IPS DF 6.9 (cell line): ENCODE measurements at regions not wholly inside any gene's neighbourhood (a gene's known extent, or its start where the extent isn't known, plus 50 kb on each side); places are given as distances from the start of the nearest gene placed in this dataset.
"Not testable (repeated sequence)": the region's sequence is repeated elsewhere in the genome, so short reads cannot be mapped to it uniquely, and the experiment has no call there.

Experiments used
- DNase-seq: peaks from one replicate; pipeline ENCODE4 v3.0.0-alpha.2; 2013; ENCODE audit warnings: low read depth, low spot score
- H3K27ac ChIP-seq: one replicate; pipeline ENCODE4 v1.5.1; 2013; ENCODE audit warnings: low read length, control low read depth
- H3K27me3 ChIP-seq: 2 replicates; pipeline ENCODE4 v1.6.1; 2013; ENCODE audit warnings: mild to moderate bottlenecking, low read length; ENCODE audit not compliant: control insufficient read depth, insufficient read depth
- H3K36me3 ChIP-seq: 2 replicates; pipeline ENCODE4 v1.6.1; 2013; ENCODE audit warnings: low read length; ENCODE audit not compliant: control insufficient read depth, insufficient read depth
- H3K4me1 ChIP-seq: 2 replicates; pipeline ENCODE4 v1.6.1; 2013; ENCODE audit warnings: low read length; ENCODE audit not compliant: control insufficient read depth, insufficient read depth
- H3K4me3 ChIP-seq: 2 replicates; pipeline ENCODE4 v1.5.1; 2013; ENCODE audit warnings: mild to moderate bottlenecking, low read length
- H3K9me3 ChIP-seq: 2 replicates; pipeline ENCODE4 v1.6.1; 2013; ENCODE audit warnings: low read length, inconsistent platforms; ENCODE audit not compliant: control insufficient read depth, insufficient read depth
- WGBS: extraction: QIAGEN DNeasy Blood & Tissue Kit; methylation state at CpG from one replicate; pipeline ENCODE4 v1.1.7; 2013; ENCODE audit warnings: mixed read lengths, missing lambda C conversion rate; ENCODE audit not compliant: insufficient read length, insufficient coverage; 5-methylcytosine and 5-hydroxymethylcytosine counted together

DNA sequence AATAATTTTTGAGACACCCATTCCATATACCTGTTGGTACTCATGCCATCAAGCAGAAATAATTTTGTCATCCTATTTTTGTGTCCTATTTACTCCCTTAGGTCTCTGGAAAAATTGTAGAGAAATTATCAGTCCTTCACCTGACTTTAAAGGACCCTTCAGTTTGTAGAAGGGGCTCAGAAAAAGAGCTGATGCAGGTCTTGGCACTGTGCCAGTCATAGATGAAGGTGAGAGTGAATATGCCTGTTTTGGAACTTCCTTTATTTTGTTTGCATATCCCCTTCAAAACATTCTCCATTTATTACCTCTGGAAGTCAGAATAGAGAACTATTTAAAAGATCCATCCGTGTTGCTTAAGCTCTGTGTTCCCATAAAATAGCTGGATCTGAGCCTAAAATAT is 321.0 kb upstream of the TPK1 start:
- DNase-seq: no peak
- WGBS: no CpG with 5 or more reads among the region's 1 CpG
- Histone ChIP-seq H3K4me1 (no peaks in the 10 kb centered on the region), H3K36me3 (no peaks in the 10 kb centered on the region), H3K4me3 (no peak overlapping the region), H3K9me3 (no peaks in the 10 kb centered on the region), H3K27ac (no peak overlapping the region), H3K27me3 (no peaks in the 10 kb centered on the region)

DNA sequence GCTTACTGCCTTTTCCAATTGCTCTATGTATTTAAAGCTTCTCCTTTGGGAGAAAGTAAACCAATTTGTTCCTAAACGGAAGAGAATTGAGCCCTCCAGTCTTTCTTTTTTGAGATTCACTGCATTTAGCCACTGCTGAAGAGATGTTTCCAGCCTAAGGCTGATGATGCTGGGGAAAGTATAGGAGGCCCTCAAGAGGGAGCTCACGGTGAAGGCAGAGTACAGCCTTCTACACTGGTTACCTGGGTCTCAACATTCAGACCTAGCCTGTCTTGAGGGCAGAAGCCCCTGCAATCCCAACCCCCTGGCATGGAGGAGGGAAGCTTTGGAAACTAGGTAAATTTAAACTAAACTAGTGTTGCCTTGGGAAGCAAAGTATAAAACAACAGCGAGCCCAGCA is 316.7 kb upstream of the TPK1 start:
- H3K4me1 ChIP-seq: no peaks in the 10 kb centered on the region
- H3K27ac ChIP-seq: no peak overlapping the region
- H3K27me3 ChIP-seq: no peaks in the 10 kb centered on the region
- H3K9me3 ChIP-seq: no peaks in the 10 kb centered on the region
- no CpG with 5 or more reads among the region's 3 CpGs for WGBS
- DNase-seq: no peak
- H3K4me3 ChIP-seq: no peak overlapping the region
- H3K36me3 ChIP-seq: no peaks in the 10 kb centered on the region

DNA sequence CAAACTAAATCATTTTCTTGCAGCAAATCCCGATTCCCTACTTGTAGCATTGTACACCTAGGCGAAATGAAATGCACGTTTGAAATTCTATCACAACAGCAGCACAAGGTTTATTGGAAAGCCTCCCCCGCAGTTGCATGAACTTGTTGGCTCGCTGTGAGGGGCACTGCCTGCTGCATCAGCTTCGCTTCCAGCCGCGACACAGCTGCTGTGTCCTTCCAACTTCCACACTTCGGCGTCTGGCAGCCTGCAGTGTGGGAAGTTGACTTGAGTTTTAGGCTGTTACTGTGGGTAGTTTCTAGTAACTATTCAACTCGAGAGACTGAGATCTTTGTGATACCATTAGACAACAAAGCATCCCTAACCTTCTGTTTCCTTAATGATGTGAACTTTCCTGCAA is 315.8 kb upstream of the TPK1 start:
- whole genome bisulfite sequencing: no CpG with 5 or more reads among the region's 11 CpGs
- no peaks in the 10 kb centered on the region for H3K9me3 ChIP-seq
- H3K4me1 ChIP-seq: no peaks in the 10 kb centered on the region
- H3K27ac ChIP-seq: no peak overlapping the region
- DNase-seq: no peak
- H3K36me3 ChIP-seq: no peaks in the 10 kb centered on the region
- no peaks in the 10 kb centered on the region for H3K27me3 ChIP-seq
- H3K4me3 ChIP-seq: no peak overlapping the region; the same call in 1 of the 2 replicates

DNA sequence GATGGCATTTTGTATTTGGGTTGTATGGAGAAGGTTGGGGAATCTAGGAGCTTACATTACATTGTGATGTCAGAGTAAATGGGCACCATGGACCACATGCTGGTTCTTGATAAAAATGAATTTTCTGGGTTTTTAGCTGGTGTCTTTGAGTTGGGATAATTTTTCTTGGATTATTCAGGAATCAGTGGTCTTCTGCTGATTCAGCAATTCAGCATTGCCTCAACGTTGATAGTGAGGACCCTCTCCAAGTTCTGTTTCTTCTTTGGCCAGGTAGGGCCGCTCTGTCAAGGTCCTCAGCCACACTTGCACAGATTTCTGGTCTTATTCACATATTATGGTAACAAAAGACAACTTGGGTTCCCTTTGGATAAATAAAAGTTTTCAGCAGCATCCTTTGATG is 312.0 kb upstream of the TPK1 start:
- H3K27ac ChIP-seq: no peak overlapping the region
- DNase-seq: no peak
- H3K4me1 ChIP-seq: no peaks in the 10 kb centered on the region
- no peaks in the 10 kb centered on the region for H3K9me3 ChIP-seq
- no peaks in the 10 kb centered on the region for H3K36me3 ChIP-seq
- no peak overlapping the region for H3K4me3 ChIP-seq
- WGBS: no CpG with 5 or more reads among the region's 2 CpGs
- H3K27me3 ChIP-seq: no peaks in the 10 kb centered on the region

DNA sequence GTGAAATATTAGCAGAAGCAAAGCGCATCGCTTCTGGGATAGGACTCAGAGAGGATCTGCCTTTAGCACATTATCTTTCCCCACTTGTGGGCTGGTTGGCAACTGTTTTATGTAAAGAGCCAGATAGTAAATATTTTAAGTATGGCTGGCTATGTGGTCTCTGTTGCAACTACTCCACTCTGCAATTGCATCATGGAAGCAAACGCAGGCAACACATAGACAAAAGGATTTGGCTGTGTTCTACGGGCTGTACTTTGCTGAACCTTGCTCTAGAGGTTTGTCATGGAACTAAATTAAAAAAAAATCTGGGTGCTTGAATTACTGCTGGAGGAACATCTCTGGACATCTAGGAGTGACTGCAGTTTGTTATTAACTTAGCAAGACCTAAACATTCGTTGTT is 307.8 kb upstream of the TPK1 start:
- no CpG with 5 or more reads among the region's 5 CpGs for WGBS
- no peaks in the 10 kb centered on the region for H3K9me3 ChIP-seq
- no peak for DNase-seq
- no peak overlapping the region for H3K4me3 ChIP-seq
- no peaks in the 10 kb centered on the region for H3K36me3 ChIP-seq
- H3K4me1 ChIP-seq: no peaks in the 10 kb centered on the region
- H3K27me3 ChIP-seq: no peaks in the 10 kb centered on the region
- H3K27ac ChIP-seq: no peak overlapping the region

DNA sequence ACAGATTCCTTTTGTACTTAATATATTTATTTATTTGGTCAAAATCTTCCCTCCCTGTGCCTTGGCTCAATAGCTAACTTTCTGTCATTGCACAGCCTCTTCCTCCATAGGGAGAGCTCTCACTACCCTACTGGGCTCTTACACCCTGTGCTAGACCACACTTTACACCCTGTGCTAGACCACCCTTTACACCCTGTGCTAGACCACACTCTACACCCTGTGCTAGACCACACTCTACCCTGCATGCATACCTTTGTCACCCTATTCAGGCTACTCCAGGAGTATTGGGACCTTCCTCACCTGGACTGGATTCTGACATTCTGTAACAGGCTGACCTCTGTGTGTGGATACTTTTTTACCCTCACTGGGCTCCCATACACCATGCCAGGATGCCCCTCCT is 298.5 kb upstream of the TPK1 start:
- Histone ChIP-seq H3K4me1 (no peaks in the 10 kb centered on the region), H3K27ac (no peak overlapping the region), H3K36me3 (no peaks in the 10 kb centered on the region), H3K9me3 (no peaks in the 10 kb centered on the region), H3K4me3 (no peak overlapping the region), H3K27me3 (no peaks in the 10 kb centered on the region)
- DNase-seq: no peak

DNA sequence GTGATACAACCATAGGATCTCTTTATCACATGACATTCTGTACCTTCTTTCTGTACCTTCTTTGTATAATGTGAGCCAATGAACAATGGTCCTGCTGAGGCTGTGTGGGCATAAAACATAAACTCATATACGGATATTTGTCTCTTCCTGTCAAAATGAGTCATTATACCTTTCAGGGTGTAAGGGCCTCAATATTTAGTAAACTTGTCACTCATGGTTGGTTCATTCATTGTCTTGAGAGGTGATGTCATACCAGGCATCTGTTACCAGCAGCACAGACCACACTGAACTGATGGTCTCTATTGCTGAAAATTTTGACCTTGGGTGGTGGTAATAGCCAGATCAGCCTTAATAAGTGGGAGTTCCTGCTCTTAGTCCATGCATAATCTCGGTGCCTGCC is 287.6 kb upstream of the TPK1 start:
- H3K36me3 ChIP-seq: no peaks in the 10 kb centered on the region
- H3K4me3 ChIP-seq: no peak overlapping the region
- WGBS: no CpG with 5 or more reads among the region's 2 CpGs
- H3K9me3 ChIP-seq: no peaks in the 10 kb centered on the region
- H3K27ac ChIP-seq: no peak overlapping the region
- no peak for DNase-seq
- H3K27me3 ChIP-seq: no peaks in the 10 kb centered on the region
- H3K4me1 ChIP-seq: no peaks in the 10 kb centered on the region

DNA sequence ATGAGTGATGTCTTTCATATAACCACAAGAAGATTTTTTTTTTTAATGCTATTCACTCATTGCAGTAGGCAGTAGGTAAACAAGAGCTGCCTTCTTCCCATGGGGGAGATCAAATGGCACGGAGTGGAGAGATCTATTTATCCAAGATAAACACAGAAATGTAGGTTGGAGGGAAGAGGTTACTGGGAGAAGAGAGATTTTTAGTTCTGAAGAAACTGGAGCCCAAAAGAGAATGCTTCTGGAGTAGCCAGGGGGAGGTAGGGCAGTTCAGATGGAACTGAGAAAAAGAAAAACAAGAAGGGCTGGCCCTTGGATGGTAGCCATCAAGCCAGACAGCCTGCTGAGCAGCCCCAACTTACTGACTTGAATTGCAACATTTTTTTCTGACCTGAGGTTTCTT is 270.1 kb upstream of the TPK1 start:
- Histone ChIP-seq H3K27me3 (no peaks in the 10 kb centered on the region; the same call in 1 of the 2 replicates), H3K4me3 (no peak overlapping the region), H3K27ac (no peak overlapping the region), H3K36me3 (no peaks in the 10 kb centered on the region), H3K9me3 (no peaks in the 10 kb centered on the region), H3K4me1 (no peaks in the 10 kb centered on the region)
- DNase-seq: no peak
- no CpG with 5 or more reads among the region's 1 CpG for WGBS

DNA sequence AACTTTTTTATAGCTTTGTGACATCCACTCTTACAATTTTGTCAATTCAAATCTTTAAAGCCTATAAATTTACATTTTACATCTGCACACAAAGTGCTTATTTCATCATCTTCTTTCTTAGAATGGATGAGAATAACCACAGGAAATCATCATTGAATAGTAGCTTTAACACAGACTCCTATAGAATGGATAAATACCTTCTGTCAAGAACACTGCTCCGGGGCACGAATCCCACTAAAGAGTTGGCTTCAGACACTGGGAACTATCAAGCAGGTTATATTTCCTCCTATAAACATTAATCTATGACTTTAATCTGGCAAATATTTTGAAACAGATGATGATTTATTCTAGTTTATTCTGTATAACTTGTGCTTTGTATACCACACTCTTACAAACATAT is 269.7 kb upstream of the TPK1 start:
- Histone ChIP-seq H3K36me3 (no peaks in the 10 kb centered on the region), H3K4me1 (no peaks in the 10 kb centered on the region), H3K9me3 (no peaks in the 10 kb centered on the region), H3K4me3 (no peak overlapping the region), H3K27ac (no peak overlapping the region), H3K27me3 (no peaks in the 10 kb centered on the region; the same call in 1 of the 2 replicates)
- no peak for DNase-seq
- no CpG with 5 or more reads among the region's 2 CpGs for WGBS

DNA sequence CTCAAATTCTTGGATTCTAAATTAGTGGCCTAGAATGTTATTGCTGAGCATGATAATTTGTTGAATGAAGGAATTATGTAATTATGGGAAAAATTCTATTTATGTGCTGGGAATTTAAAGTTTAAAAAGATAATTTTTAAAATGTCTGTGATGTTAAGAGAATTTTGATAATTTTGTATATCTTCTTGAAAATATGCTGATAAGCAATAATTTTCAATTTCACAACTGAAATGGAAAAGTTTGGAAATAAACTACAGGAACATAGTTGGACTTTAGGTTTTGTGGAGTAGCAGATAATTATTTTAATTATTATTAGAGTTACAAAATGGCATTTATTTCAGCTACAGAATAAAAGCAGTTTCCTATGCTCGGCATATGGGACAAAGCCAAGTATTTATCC is 268.5 kb upstream of the TPK1 start:
- H3K27me3 ChIP-seq: no peaks in the 10 kb centered on the region
- no peaks in the 10 kb centered on the region for H3K36me3 ChIP-seq
- no peaks in the 10 kb centered on the region for H3K9me3 ChIP-seq
- H3K4me1 ChIP-seq: no peaks in the 10 kb centered on the region
- H3K4me3 ChIP-seq: no peak overlapping the region
- WGBS: no CpG with 5 or more reads among the region's 1 CpG
- no peak overlapping the region for H3K27ac ChIP-seq
- no peak for DNase-seq

DNA sequence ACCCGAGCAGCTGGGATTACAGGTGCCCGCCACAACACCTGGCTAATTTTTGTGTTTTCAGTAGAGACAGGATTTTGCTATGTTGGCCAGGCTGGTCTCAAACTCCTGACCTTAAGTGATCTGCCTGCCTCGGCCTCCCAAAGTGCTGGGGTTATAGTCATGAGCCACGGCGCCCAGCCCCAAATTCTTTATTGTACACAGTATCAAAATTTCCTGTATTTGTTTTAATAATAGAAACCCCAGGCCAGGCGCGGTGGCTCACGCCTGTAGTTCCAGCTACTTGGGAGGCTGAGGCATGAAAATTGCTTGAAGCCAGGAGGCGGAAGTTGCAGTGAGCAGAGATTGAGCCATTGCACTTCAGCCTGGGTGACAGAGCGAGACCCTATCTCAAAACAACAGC is 266.3 kb upstream of the TPK1 start:
- WGBS: no CpG with 5 or more reads among the region's 10 CpGs
- H3K27ac ChIP-seq, DNase-seq, H3K4me3 ChIP-seq, H3K36me3 ChIP-seq, H3K9me3 ChIP-seq, H3K4me1 ChIP-seq, H3K27me3 ChIP-seq: not testable (repeated sequence)
